DMS79 treated with DMSO at 0.1 percent for 48 hours (cell line): ENCODE measurements at regions not wholly inside any gene's neighbourhood (a gene's known extent, or its start where the extent isn't known, plus 50 kb on each side); places are given as distances from the start of the nearest gene placed in this dataset.
"Not testable (repeated sequence)": the region's sequence is repeated elsewhere in the genome, so short reads cannot be mapped to it uniquely, and the experiment has no call there.

ENCODE experiments used
- DNase-seq: peaks from one replicate; lab custom pipeline; 2025; lab: John Stamatoyannopoulos, UW

GRCh38 chr18:1671710-1672109 lies 767.0 kb downstream of the ADCYAP1 start:
- not testable (repeated sequence) for DNase-seq

GRCh38 chr18:1676387-1676786 lies 771.7 kb downstream of the ADCYAP1 start:
- no peak for DNase-seq

- no peak for DNase-seq
These were observed 775.4 kb downstream of the ADCYAP1 start for GRCh38 chr18:1680108-1680507.

- no peak for DNase-seq
These were observed 787.2 kb downstream of the ADCYAP1 start for GRCh38 chr18:1691863-1692262.

- DNase-seq = no peak
These were observed 803.3 kb downstream of the ADCYAP1 start for GRCh38 chr18:1708006-1708405.

- no peak for DNase-seq
These were observed 805.4 kb downstream of the ADCYAP1 start for GRCh38 chr18:1710114-1710513.

- DNase-seq = no peak
These were observed 827.5 kb downstream of the ADCYAP1 start for GRCh38 chr18:1732143-1732542.

- DNase-seq = no peak
These were observed 825.2 kb downstream of the METTL4 start for GRCh38 chr18:1746131-1746530.

- no peak for DNase-seq
These were observed 820.1 kb downstream of the METTL4 start for GRCh38 chr18:1751249-1751648.

- no peak for DNase-seq
These were observed 810.4 kb downstream of the METTL4 start for GRCh38 chr18:1760901-1761300.

GRCh38 chr18:1774261-1774660 lies 797.0 kb downstream of the METTL4 start:
- DNase-seq = no peak

GRCh38 chr18:1777843-1778242 lies 793.5 kb downstream of the METTL4 start:
- no peak for DNase-seq

- DNase-seq = no peak
These were observed 792.7 kb downstream of the METTL4 start for GRCh38 chr18:1778496-1779178.

- DNase-seq = no peak
These were observed 791.7 kb downstream of the METTL4 start for GRCh38 chr18:1779587-1779986.

GRCh38 chr18:1784113-1784512 lies 787.2 kb downstream of the METTL4 start:
- no peak for DNase-seq

- not testable (repeated sequence) for DNase-seq
These were observed 785.3 kb downstream of the METTL4 start for GRCh38 chr18:1785980-1786379.

GRCh38 chr18:1796636-1797035 lies 774.7 kb downstream of the METTL4 start:
- DNase-seq = peak; percentile 36

- DNase-seq = no peak
These were observed 774.1 kb downstream of the METTL4 start for GRCh38 chr18:1797235-1797634.

- DNase-seq = no peak
These were observed 765.8 kb downstream of the METTL4 start for GRCh38 chr18:1805521-1805920.

- DNase-seq = no peak
These were observed 764.3 kb downstream of the METTL4 start for GRCh38 chr18:1806884-1807615.

- DNase-seq = no peak
These were observed 760.0 kb downstream of the METTL4 start for GRCh38 chr18:1811282-1811681.

- DNase-seq = no peak
These were observed 746.0 kb downstream of the METTL4 start for GRCh38 chr18:1825296-1825695.

GRCh38 chr18:1840878-1841277 lies 730.4 kb downstream of the METTL4 start:
- no peak for DNase-seq

- no peak for DNase-seq
These were observed 724.7 kb downstream of the METTL4 start for GRCh38 chr18:1846640-1847039.
